Neutrophil (primary cell): ENCODE measurements at regions not wholly inside any gene's neighbourhood (a gene's known extent, or its start where the extent isn't known, plus 50 kb on each side); places are given as distances from the start of the nearest gene placed in this dataset.

Experiments
- H3K27ac ChIP-seq: fragments of 200-600 bp; sonication (generic); 2 replicates; pipeline ENCODE4 v1.5.1; 2016; ENCODE audit warnings: mild to moderate bottlenecking, moderate library complexity
- H3K27me3 ChIP-seq: fragments of 200-600 bp; sonication (generic); 2 replicates; pipeline ENCODE4 v1.6.0; 2016; ENCODE audit warnings: mild to moderate bottlenecking
- H3K36me3 ChIP-seq: fragments of 200-600 bp; sonication (generic); 2 replicates; pipeline ENCODE4 v1.5.1; 2017
- H3K4me1 ChIP-seq, 2 experiments: fragments of 200-600 bp in 1 of 2; sonication (generic) in 1 of 2; 1 replicate in 1 of 2; 2 replicates in 1 of 2; pipeline versions ENCODE4 v1.5.1 to v1.6.1; 2013 to 2016; ENCODE audit warnings: low read depth in 1 of 2, low read length in 1 of 2, mild to moderate bottlenecking in 1 of 2, moderate library complexity in 1 of 2; ENCODE audit not compliant: control insufficient read depth in 1 of 2, insufficient read depth in 1 of 2
- H3K4me3 ChIP-seq, 2 experiments: fragments of 200-600 bp in 1 of 2; sonication (generic) in 1 of 2; 1 replicate in 1 of 2; 2 replicates in 1 of 2; pipeline ENCODE4 v1.5.1; 2013 to 2016; ENCODE audit warnings: low read depth in 1 of 2, low read length in 1 of 2, mild to moderate bottlenecking in 1 of 2, moderate library complexity in 1 of 2
- H3K9me3 ChIP-seq: fragments of 200-600 bp; sonication (generic); 2 replicates; pipeline ENCODE4 v1.5.1; 2016
- TF ChIP-seq, protein P1 (sequence below): fragments of 200-600 bp; sonication (generic); IDR thresholded peaks from 2 replicates; pipeline ENCODE4 v1.5.1; 2016; ENCODE audit warnings: antibody characterized with exemption

- Histone ChIP-seq H3K4me3 (no peak overlapping the region), H3K9me3 (no peaks in the 10 kb centered on the region)
- TF ChIP-seq, protein P1, sequence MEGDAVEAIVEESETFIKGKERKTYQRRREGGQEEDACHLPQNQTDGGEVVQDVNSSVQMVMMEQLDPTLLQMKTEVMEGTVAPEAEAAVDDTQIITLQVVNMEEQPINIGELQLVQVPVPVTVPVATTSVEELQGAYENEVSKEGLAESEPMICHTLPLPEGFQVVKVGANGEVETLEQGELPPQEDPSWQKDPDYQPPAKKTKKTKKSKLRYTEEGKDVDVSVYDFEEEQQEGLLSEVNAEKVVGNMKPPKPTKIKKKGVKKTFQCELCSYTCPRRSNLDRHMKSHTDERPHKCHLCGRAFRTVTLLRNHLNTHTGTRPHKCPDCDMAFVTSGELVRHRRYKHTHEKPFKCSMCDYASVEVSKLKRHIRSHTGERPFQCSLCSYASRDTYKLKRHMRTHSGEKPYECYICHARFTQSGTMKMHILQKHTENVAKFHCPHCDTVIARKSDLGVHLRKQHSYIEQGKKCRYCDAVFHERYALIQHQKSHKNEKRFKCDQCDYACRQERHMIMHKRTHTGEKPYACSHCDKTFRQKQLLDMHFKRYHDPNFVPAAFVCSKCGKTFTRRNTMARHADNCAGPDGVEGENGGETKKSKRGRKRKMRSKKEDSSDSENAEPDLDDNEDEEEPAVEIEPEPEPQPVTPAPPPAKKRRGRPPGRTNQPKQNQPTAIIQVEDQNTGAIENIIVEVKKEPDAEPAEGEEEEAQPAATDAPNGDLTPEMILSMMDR, result no peak
Measured at GRCh38 chr12:93080994-93081809, 152.1 kb upstream of the EEA1 start.

DNA sequence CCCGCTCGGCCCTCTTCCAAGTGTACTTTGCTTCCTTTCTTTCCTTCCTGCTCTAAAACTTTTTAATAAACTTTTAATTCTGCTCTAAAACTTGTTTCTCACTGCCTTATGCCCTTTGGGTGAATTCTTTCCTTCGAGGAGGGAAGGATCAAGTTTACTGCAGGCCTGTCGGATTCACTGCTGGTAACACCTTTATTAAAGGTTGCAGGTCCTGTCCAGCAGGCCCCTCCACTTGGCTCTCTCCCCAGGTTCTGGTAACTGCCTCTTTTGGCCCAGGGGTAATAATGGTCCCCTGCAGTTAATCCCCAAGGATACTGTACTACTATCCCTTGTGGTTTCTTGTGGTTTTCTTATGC is 152.7 kb upstream of the EEA1 start:
- Histone ChIP-seq H3K36me3 (no peaks in the 10 kb centered on the region), H3K9me3 (no peaks in the 10 kb centered on the region), H3K4me1 (no peaks in the 10 kb centered on the region), H3K27me3 (no peaks in the 10 kb centered on the region), H3K4me3 (no peak overlapping the region), H3K27ac (no peak overlapping the region)
- TF ChIP-seq, protein P1, result no peak

More at GRCh38 chr12:93080994-93081809, 152.1 kb upstream of the EEA1 start:
- H3K27ac ChIP-seq, result no peak overlapping the region
- no peaks in the 10 kb centered on the region for H3K36me3 ChIP-seq
- no peaks in the 10 kb centered on the region for H3K4me1 ChIP-seq
- no peaks in the 10 kb centered on the region for H3K27me3 ChIP-seq

GRCh38 chr12:93085383-93086287 is 156.5 kb upstream of the EEA1 start:
- H3K27me3 ChIP-seq, result no peaks in the 10 kb centered on the region
- no peak overlapping the region for H3K4me3 ChIP-seq
- TF ChIP-seq, protein P1, result no peak
- H3K9me3 ChIP-seq, result no peaks in the 10 kb centered on the region
- no peaks in the 10 kb centered on the region for H3K36me3 ChIP-seq
- no peak overlapping the region for H3K27ac ChIP-seq
- peaks cover 9 to 10% of the 10 kb centered on the region in 2 experiments for H3K4me1 ChIP-seq

GRCh38 chr12:93086288-93086727 is 157.2 kb upstream of the EEA1 start:
- Histone ChIP-seq H3K9me3 (no peaks in the 10 kb centered on the region), H3K4me1 (peaks cover 9 to 12% of the 10 kb centered on the region in 2 experiments), H3K36me3 (no peaks in the 10 kb centered on the region), H3K27me3 (no peaks in the 10 kb centered on the region), H3K4me3 (no peak overlapping the region), H3K27ac (no peak overlapping the region)
- TF ChIP-seq, protein P1, result no peak

- Histone ChIP-seq H3K36me3 (no peaks in the 10 kb centered on the region), H3K27ac (no peak overlapping the region), H3K9me3 (no peaks in the 10 kb centered on the region), H3K4me1 (peaks cover 9 to 12% of the 10 kb centered on the region in 2 experiments), H3K27me3 (no peaks in the 10 kb centered on the region), H3K4me3 (no peak overlapping the region)
- TF ChIP-seq, protein P1, result no peak
Measured at GRCh38 chr12:93087840-93088610, 158.9 kb upstream of the EEA1 start.
